NCI-H345 (cell line): ENCODE measurements at regions not wholly inside any gene's neighbourhood (a gene's known extent, or its start where the extent isn't known, plus 50 kb on each side); places are given as distances from the start of the nearest gene placed in this dataset.

ENCODE experiments used
- DNase-seq: peaks from one replicate; lab custom pipeline; 2025; lab: John Stamatoyannopoulos, UW

- peak; percentile 35 for DNase-seq
These were observed 61.5 kb downstream of the TBXT start for GRCh38 chr6:166106076-166106686.

GRCh38 chr6:166105341-166106075, 62.1 kb downstream of the TBXT start:
- no peak for DNase-seq

GRCh38 chr6:166104872-166105271, 62.8 kb downstream of the TBXT start:
- DNase-seq, result no peak

- DNase-seq, result no peak
These were observed 63.5 kb downstream of the TBXT start for GRCh38 chr6:166104107-166104506.

GRCh38 chr6:166101819-166102419, 65.7 kb downstream of the TBXT start:
- no peak for DNase-seq

GRCh38 chr6:166097914-166098522, 69.6 kb downstream of the TBXT start:
- no peak for DNase-seq

GRCh38 chr6:166087852-166088251, 79.8 kb downstream of the TBXT start:
- no peak for DNase-seq

- no peak for DNase-seq
These were observed 80.4 kb downstream of the TBXT start for GRCh38 chr6:166087246-166087645.

- no peak for DNase-seq
These were observed 82.2 kb downstream of the TBXT start for GRCh38 chr6:166085500-166085899.

- no peak for DNase-seq
These were observed 82.7 kb downstream of the TBXT start for GRCh38 chr6:166084951-166085350.

GRCh38 chr6:166079841-166080240, 87.8 kb downstream of the TBXT start:
- no peak for DNase-seq

- no peak for DNase-seq
These were observed 89.4 kb downstream of the TBXT start for GRCh38 chr6:166078294-166078693.

GRCh38 chr6:166076625-166077024, 91.0 kb downstream of the TBXT start:
- DNase-seq, result no peak

- DNase-seq, result no peak
These were observed 91.7 kb downstream of the TBXT start for GRCh38 chr6:166075925-166076324.

- no peak for DNase-seq
These were observed 92.5 kb downstream of the TBXT start for GRCh38 chr6:166075186-166075585.

GRCh38 chr6:166073082-166073481, 94.6 kb downstream of the TBXT start:
- DNase-seq, result no peak

GRCh38 chr6:166068768-166069167, 98.9 kb downstream of the TBXT start:
- no peak for DNase-seq

- DNase-seq, result no peak
These were observed 109.4 kb downstream of the TBXT start for GRCh38 chr6:166058064-166058739.

GRCh38 chr6:166057431-166057830, 110.2 kb downstream of the TBXT start:
- no peak for DNase-seq

- DNase-seq, result no peak
These were observed 111.0 kb downstream of the TBXT start for GRCh38 chr6:166056637-166057036.

- DNase-seq, result no peak
These were observed 111.8 kb downstream of the TBXT start for GRCh38 chr6:166055801-166056200.

- DNase-seq, result no peak
These were observed 114.8 kb downstream of the TBXT start for GRCh38 chr6:166052837-166053236.
